ENCODE measurements at regions not wholly inside any gene's neighbourhood (a gene's known extent, or its start where the extent isn't known, plus 50 kb on each side); places are given as distances from the start of the nearest gene placed in this dataset.

GRCh38 chr10:130463104-130463875, 327.1 kb downstream of the GLRX3 start:
- DNase-seq (ENCODE audit: low read depth): no peak

GRCh38 chr10:130463876-130464364, 327.7 kb downstream of the GLRX3 start:
- no peak for DNase-seq (ENCODE audit: low read depth)

- DNase-seq (ENCODE audit: low read depth): no peak
These were observed 328.2 kb downstream of the GLRX3 start for GRCh38 chr10:130464426-130464825.

GRCh38 chr10:130466271-130466997, 330.2 kb downstream of the GLRX3 start:
- no peak for DNase-seq (ENCODE audit: low read depth)

- DNase-seq (ENCODE audit: low read depth): no peak
These were observed 334.1 kb downstream of the GLRX3 start for GRCh38 chr10:130470286-130470685.

GRCh38 chr10:130470973-130471372, 334.8 kb downstream of the GLRX3 start:
- no peak for DNase-seq (ENCODE audit: low read depth)

GRCh38 chr10:130471486-130471885, 335.3 kb downstream of the GLRX3 start:
- no peak for DNase-seq (ENCODE audit: low read depth)

- DNase-seq (ENCODE audit: low read depth): no peak
These were observed 336.0 kb downstream of the GLRX3 start for GRCh38 chr10:130472236-130472635.

GRCh38 chr10:130474591-130474990, 338.4 kb downstream of the GLRX3 start:
- no peak for DNase-seq (ENCODE audit: low read depth)

- DNase-seq (ENCODE audit: low read depth): no peak
These were observed 341.2 kb downstream of the GLRX3 start for GRCh38 chr10:130477360-130477759.

GRCh38 chr10:130479146-130479545, 343.0 kb downstream of the GLRX3 start:
- no peak for DNase-seq (ENCODE audit: low read depth)

GRCh38 chr10:130479926-130480325, 343.7 kb downstream of the GLRX3 start:
- DNase-seq (ENCODE audit: low read depth): no peak

- no peak for DNase-seq (ENCODE audit: low read depth)
These were observed 344.3 kb downstream of the GLRX3 start for GRCh38 chr10:130480491-130480890.

GRCh38 chr10:130481076-130481930, 345.1 kb downstream of the GLRX3 start:
- DNase-seq (ENCODE audit: low read depth): no peak

- DNase-seq (ENCODE audit: low read depth): no peak
These were observed 345.7 kb downstream of the GLRX3 start for GRCh38 chr10:130481936-130482335.

- DNase-seq (ENCODE audit: low read depth): no peak
These were observed 347.7 kb downstream of the GLRX3 start for GRCh38 chr10:130483691-130484467.

- no peak for DNase-seq (ENCODE audit: low read depth)
These were observed 348.4 kb downstream of the GLRX3 start for GRCh38 chr10:130484468-130485180.

- no peak for DNase-seq (ENCODE audit: low read depth)
These were observed 349.2 kb downstream of the GLRX3 start for GRCh38 chr10:130485236-130485957.

- no peak for DNase-seq (ENCODE audit: low read depth)
These were observed 350.0 kb downstream of the GLRX3 start for GRCh38 chr10:130485958-130486895.
